SK-N-SH (cell line): ENCODE measurements at regions not wholly inside any gene's neighbourhood (a gene's known extent, or its start where the extent isn't known, plus 50 kb on each side); places are given as distances from the start of the nearest gene placed in this dataset.

Source experiments
- CTCF ChIA-PET: fragments of 300-600, 350-600 bp; formaldehyde crosslinking; extraction: SDS; loops from one replicate; lab custom pipeline; 2021; lab: Yijun Ruan, JAX
- POLR2A ChIA-PET: fragments of 350-600 bp; sonication (Branson Sonifier 250); formaldehyde crosslinking; extraction: SDS; loops from one replicate; lab custom pipeline; 2020; ENCODE audit warnings: antibody characterized with exemption, inconsistent platforms; lab: Yijun Ruan, JAX
- DNase-seq: peaks from one replicate; pipeline ENCODE4 v3.0.0; 2012
- H2AFZ ChIP-seq: fragments of 200-600 bp; sonication (generic); 2 replicates; pipeline ENCODE4 v1.8.1; 2016; ENCODE audit warnings: antibody characterized with exemption, mild to moderate bottlenecking, low read depth
- H3F3A ChIP-seq: fragments of 200-600 bp; sonication (generic); replicated peaks from 2 replicates; pipeline ENCODE3; 2016; ENCODE audit warnings: antibody characterized with exemption, mild to moderate bottlenecking; ENCODE audit not compliant: insufficient read depth
- H3K27ac ChIP-seq, 2 experiments: fragments of 200-500 bp in 1 of 2; fragments of 200-600 bp in 1 of 2; sonication (Bioruptor generic) in 1 of 2; sonication (generic), shearing (Covaris generic) in 1 of 2; 2 replicates each; pipeline versions ENCODE4 v1.5.1 to v1.6.1; 2014 to 2016; ENCODE audit warnings: low read depth in 2 of 2, inconsistent platforms in 1 of 2, low read length in 1 of 2, mild to moderate bottlenecking in 1 of 2, mixed read lengths in 1 of 2
- H3K27me3 ChIP-seq: fragments of 200-600 bp; sonication (generic), shearing (Covaris generic); 2 replicates; pipeline ENCODE4 v1.6.1; 2016; ENCODE audit warnings: mixed run types; ENCODE audit not compliant: insufficient read depth
- H3K36me3 ChIP-seq, 2 experiments: fragments of 200-500 bp in 1 of 2; fragments of 200-600 bp in 1 of 2; sonication (Bioruptor generic) in 1 of 2; sonication (generic) in 1 of 2; replicated peaks in 1 of 2; 2 replicates each; pipeline versions ENCODE3 to v1.5.1; 2014 to 2016; ENCODE audit warnings: low read length in 1 of 2, mild to moderate bottlenecking in 1 of 2; ENCODE audit not compliant: insufficient read depth in 2 of 2, control insufficient read depth in 1 of 2
- H3K4me1 ChIP-seq, 2 experiments: fragments of 200-500 bp in 1 of 2; fragments of 200-600 bp in 1 of 2; sonication (Bioruptor generic) in 1 of 2; sonication (generic), shearing (Covaris generic) in 1 of 2; 2 replicates each; pipeline versions ENCODE4 v1.5.1 to v1.6.1; 2014 to 2016; ENCODE audit warnings: low read depth in 1 of 2, low read length in 1 of 2, mixed run types in 1 of 2; ENCODE audit not compliant: insufficient read depth in 2 of 2, control insufficient read depth in 1 of 2
- H3K4me2 ChIP-seq: fragments of 200-600 bp; sonication (generic), shearing (Covaris generic); 2 replicates; pipeline ENCODE4 v1.6.1; 2017; ENCODE audit warnings: mixed run types
- H3K4me3 ChIP-seq, 2 experiments: fragments of 200-500 bp in 1 of 2; fragments of 200-600 bp in 1 of 2; sonication (Bioruptor generic) in 1 of 2; sonication (generic), shearing (Covaris generic) in 1 of 2; 2 replicates each; pipeline versions ENCODE4 v1.5.1 to v1.8.1; 2014 to 2016; ENCODE audit warnings: low read depth in 2 of 2, inconsistent platforms in 1 of 2, low read length in 1 of 2, mild to moderate bottlenecking in 1 of 2, mixed read lengths in 1 of 2, moderate library complexity in 1 of 2
- H3K79me2 ChIP-seq: fragments of 200-600 bp; sonication (generic); 2 replicates; pipeline ENCODE4 v1.8.1; 2017; ENCODE audit warnings: mild to moderate bottlenecking; ENCODE audit not compliant: insufficient read depth
- H3K9ac ChIP-seq: fragments of 200-600 bp; sonication (generic); 2 replicates; pipeline ENCODE4 v1.6.1; 2017; ENCODE audit warnings: mixed run types
- H3K9me2 ChIP-seq: fragments of 200-600 bp; sonication (generic); 2 replicates; pipeline ENCODE4 v1.6.1; 2017; ENCODE audit warnings: mixed run types
- H3K9me3 ChIP-seq: fragments of 200-600 bp; sonication (generic); 2 replicates; pipeline ENCODE4 v1.6.1; 2017; ENCODE audit warnings: mixed run types, mild to moderate bottlenecking, moderate library complexity
- H4K20me1 ChIP-seq: fragments of 200-600 bp; sonication (generic); 2 replicates; pipeline ENCODE4 v1.6.1; 2017; ENCODE audit warnings: mild to moderate bottlenecking, mixed run types; ENCODE audit not compliant: insufficient read depth
- CHD2 ChIP-seq: fragments of 150-350 bp; IDR thresholded peaks from 2 replicates; pipeline ENCODE4 v1.6.1; 2018; ENCODE audit warnings: low read length; ENCODE audit not compliant: partially characterized antibody
- FOSL2 ChIP-seq: IDR thresholded peaks from 2 replicates; pipeline ENCODE4 v1.4.0; 2012; ENCODE audit warnings: low read depth, mild to moderate bottlenecking, moderate library complexity, borderline replicate concordance
- FOXJ3 ChIP-seq: sonication (generic); formaldehyde crosslinking; IDR thresholded peaks from 2 replicates; pipeline ENCODE4 v1.5.1; 2020; ENCODE audit warnings: mild to moderate bottlenecking, missing genetic modification reagents
- FOXM1 ChIP-seq: IDR thresholded peaks from 2 replicates; pipeline ENCODE4 v1.4.0; 2012; ENCODE audit warnings: low read depth, mild to moderate bottlenecking
- GATA2 ChIP-seq: sonication (generic); formaldehyde crosslinking; IDR thresholded peaks from 2 replicates; pipeline ENCODE4 v1.5.0; 2020; ENCODE audit warnings: mild to moderate bottlenecking, missing genetic modification reagents
- JUND ChIP-seq: IDR thresholded peaks from 2 replicates; pipeline ENCODE4 v1.4.0; 2012
- NRF1 ChIP-seq: IDR thresholded peaks from 2 replicates; pipeline ENCODE4 v1.6.1; 2012; ENCODE audit warnings: low read depth, mild to moderate bottlenecking, low read length
- PBX3 ChIP-seq: IDR thresholded peaks from 2 replicates; pipeline ENCODE4; 2012
- POLR2AphosphoS5 ChIP-seq: IDR thresholded peaks from 2 replicates; pipeline ENCODE4 v1.6.1; 2012; ENCODE audit warnings: low read depth, low read length
- RFX5 ChIP-seq: IDR thresholded peaks from 2 replicates; pipeline ENCODE4 v1.6.1; 2012; ENCODE audit warnings: mild to moderate bottlenecking, improper control_type of control experiment, low read length
- RXRA ChIP-seq: IDR thresholded peaks from 2 replicates; pipeline ENCODE4 v1.4.0; 2012; ENCODE audit warnings: low read depth, mild to moderate bottlenecking, borderline replicate concordance
- SMC3 ChIP-seq: IDR thresholded peaks from 2 replicates; pipeline ENCODE4 v1.6.1; 2012; ENCODE audit warnings: low read depth, low read length, improper control_type of control experiment
- TCF12 ChIP-seq: IDR thresholded peaks from 2 replicates; pipeline ENCODE4 v1.4.0; 2012
- TEAD4 ChIP-seq: IDR thresholded peaks from 2 replicates; pipeline ENCODE4 v1.4.0; 2012; ENCODE audit warnings: mild to moderate bottlenecking, borderline replicate concordance; ENCODE audit not compliant: insufficient read depth
- USF2 ChIP-seq: fragments of 150-350 bp; IDR thresholded peaks from 2 replicates; pipeline ENCODE4 v1.6.1; 2017; ENCODE audit warnings: antibody characterized with exemption, low read length, low read depth, borderline replicate concordance
- YY1 ChIP-seq: IDR thresholded peaks from 2 replicates; pipeline ENCODE4 v1.4.0; 2012; ENCODE audit warnings: low read depth, mild to moderate bottlenecking
- WGBS: methylation state at CpG from one replicate; pipeline ENCODE4 v1.1.6; 2017; ENCODE audit warnings: low lambda C conversion rate; 5-methylcytosine and 5-hydroxymethylcytosine counted together
- TF ChIP-seq, protein P1 (sequence below): IDR thresholded peaks from 2 replicates; pipeline ENCODE4 v1.6.1; 2012; ENCODE audit warnings: mild to moderate bottlenecking, low read depth, low read length, moderate library complexity
- TF ChIP-seq, protein P2 (sequence below): fragments of 150-350 bp; IDR thresholded peaks from 2 replicates; pipeline ENCODE4 v1.6.1; 2016; ENCODE audit warnings: mild to moderate bottlenecking, low read depth, low read length

DNA sequence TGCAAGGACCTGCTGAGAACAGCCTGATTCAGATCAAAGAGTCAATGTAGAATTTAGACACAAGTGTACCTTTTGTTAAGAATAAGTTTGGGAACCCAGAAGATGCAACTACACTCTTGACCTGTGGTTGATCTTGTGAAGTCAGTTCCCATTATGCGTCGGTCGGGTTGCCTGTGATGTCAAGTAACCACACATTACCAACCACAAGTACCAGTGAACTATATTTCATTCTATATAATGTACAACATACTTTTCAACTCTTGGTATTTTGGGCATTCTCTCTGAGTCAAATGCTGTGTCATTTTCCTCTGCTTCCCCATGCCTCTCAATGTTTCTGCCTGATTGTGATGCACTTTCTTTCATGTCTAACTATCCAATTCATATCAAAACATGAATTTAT lies 426.2 kb downstream of the ETV1 start:
- Histone ChIP-seq H3K27ac (no peak overlapping the region), H3K4me3 (no peak overlapping the region), H4K20me1 (no peaks in the 10 kb centered on the region), H2AFZ (no peak overlapping the region; the same call in 1 of the 2 replicates), H3F3A (no peaks in the 10 kb centered on the region), H3K4me2 (no peak overlapping the region), H3K9me3 (no peaks in the 10 kb centered on the region), H3K36me3 (no peaks in the 10 kb centered on the region), H3K9ac (no peak overlapping the region), H3K27me3 (no peaks in the 10 kb centered on the region), H3K4me1 (no peaks in the 10 kb centered on the region; a peak in 1 of 4 replicates), H3K9me2 (no peaks in the 10 kb centered on the region), H3K79me2 (no peaks in the 10 kb centered on the region)
- DNase-seq: no peak
- ChIA-PET CTCF (no interaction called here), POLR2A (no interaction called here)
- 77% methylated on average over 3 of the region's 3 CpGs for WGBS
- TF ChIP-seq, protein P1, sequence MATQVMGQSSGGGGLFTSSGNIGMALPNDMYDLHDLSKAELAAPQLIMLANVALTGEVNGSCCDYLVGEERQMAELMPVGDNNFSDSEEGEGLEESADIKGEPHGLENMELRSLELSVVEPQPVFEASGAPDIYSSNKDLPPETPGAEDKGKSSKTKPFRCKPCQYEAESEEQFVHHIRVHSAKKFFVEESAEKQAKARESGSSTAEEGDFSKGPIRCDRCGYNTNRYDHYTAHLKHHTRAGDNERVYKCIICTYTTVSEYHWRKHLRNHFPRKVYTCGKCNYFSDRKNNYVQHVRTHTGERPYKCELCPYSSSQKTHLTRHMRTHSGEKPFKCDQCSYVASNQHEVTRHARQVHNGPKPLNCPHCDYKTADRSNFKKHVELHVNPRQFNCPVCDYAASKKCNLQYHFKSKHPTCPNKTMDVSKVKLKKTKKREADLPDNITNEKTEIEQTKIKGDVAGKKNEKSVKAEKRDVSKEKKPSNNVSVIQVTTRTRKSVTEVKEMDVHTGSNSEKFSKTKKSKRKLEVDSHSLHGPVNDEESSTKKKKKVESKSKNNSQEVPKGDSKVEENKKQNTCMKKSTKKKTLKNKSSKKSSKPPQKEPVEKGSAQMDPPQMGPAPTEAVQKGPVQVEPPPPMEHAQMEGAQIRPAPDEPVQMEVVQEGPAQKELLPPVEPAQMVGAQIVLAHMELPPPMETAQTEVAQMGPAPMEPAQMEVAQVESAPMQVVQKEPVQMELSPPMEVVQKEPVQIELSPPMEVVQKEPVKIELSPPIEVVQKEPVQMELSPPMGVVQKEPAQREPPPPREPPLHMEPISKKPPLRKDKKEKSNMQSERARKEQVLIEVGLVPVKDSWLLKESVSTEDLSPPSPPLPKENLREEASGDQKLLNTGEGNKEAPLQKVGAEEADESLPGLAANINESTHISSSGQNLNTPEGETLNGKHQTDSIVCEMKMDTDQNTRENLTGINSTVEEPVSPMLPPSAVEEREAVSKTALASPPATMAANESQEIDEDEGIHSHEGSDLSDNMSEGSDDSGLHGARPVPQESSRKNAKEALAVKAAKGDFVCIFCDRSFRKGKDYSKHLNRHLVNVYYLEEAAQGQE: no peak
- TF ChIP-seq NRF1 (no peak), USF2 (no peak), TEAD4 (no peak), FOXM1 (no peak), RFX5 (no peak), SMC3 (no peak)

GRCh38 chr7:13563680-13564079 lies 425.8 kb downstream of the ETV1 start:
- no peaks in the 10 kb centered on the region for H3K9me2 ChIP-seq
- H3K27ac ChIP-seq: no peak overlapping the region
- CTCF ChIA-PET: interaction anchor here (1.2 to 1.3 kb wide), 2 partner anchors 33 to 39 kb away, joined by 3 read pairs; no protein-coding TSS in a partner anchor
- no peaks in the 10 kb centered on the region; a peak in 1 of 4 replicates for H3K4me1 ChIP-seq
- no peaks in the 10 kb centered on the region for H3F3A ChIP-seq
- DNase-seq: no peak
- no peak overlapping the region for H3K4me2 ChIP-seq
- 73% methylated on average over 5 of the region's 5 CpGs for WGBS
- H3K9ac ChIP-seq: no peak overlapping the region
- no peaks in the 10 kb centered on the region for H3K9me3 ChIP-seq
- H4K20me1 ChIP-seq: no peaks in the 10 kb centered on the region
- H3K36me3 ChIP-seq: no peaks in the 10 kb centered on the region
- H3K27me3 ChIP-seq: no peaks in the 10 kb centered on the region
- no peaks in the 10 kb centered on the region for H3K79me2 ChIP-seq
- no peak overlapping the region for H3K4me3 ChIP-seq
- POLR2A ChIA-PET: no interaction called here
- H2AFZ ChIP-seq: no peak overlapping the region
- TF ChIP-seq TCF12: no peak
- TF ChIP-seq FOXM1: no peak
- TF ChIP-seq RXRA: no peak
- no peak for TF ChIP-seq CHD2
- no peak for TF ChIP-seq FOSL2
- no peak for TF ChIP-seq RFX5
- TF ChIP-seq, protein P2, sequence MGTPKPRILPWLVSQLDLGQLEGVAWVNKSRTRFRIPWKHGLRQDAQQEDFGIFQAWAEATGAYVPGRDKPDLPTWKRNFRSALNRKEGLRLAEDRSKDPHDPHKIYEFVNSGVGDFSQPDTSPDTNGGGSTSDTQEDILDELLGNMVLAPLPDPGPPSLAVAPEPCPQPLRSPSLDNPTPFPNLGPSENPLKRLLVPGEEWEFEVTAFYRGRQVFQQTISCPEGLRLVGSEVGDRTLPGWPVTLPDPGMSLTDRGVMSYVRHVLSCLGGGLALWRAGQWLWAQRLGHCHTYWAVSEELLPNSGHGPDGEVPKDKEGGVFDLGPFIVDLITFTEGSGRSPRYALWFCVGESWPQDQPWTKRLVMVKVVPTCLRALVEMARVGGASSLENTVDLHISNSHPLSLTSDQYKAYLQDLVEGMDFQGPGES: no peak
- no peak for TF ChIP-seq PBX3
- no peak for TF ChIP-seq FOXJ3
- no peak for TF ChIP-seq YY1
- no peak for TF ChIP-seq POLR2AphosphoS5
- no peak for TF ChIP-seq USF2
- TF ChIP-seq JUND: no peak
- TF ChIP-seq GATA2 (CRISPR knock-in tag): no peak
- no peak for TF ChIP-seq TEAD4
